HG03039 (cell line): ENCODE measurements at regions not wholly inside any gene's neighbourhood (a gene's known extent, or its start where the extent isn't known, plus 50 kb on each side); places are given as distances from the start of the nearest gene placed in this dataset.

ENCODE experiments used
- ATAC-seq: cut with Tn5 transposase; IDR thresholded peaks from one replicate; pipeline ENCODE4 v1.9.1; 2021; ENCODE audit warnings: mild to moderate bottlenecking, moderate library complexity; ENCODE audit not compliant: unreplicated experiment

DNA sequence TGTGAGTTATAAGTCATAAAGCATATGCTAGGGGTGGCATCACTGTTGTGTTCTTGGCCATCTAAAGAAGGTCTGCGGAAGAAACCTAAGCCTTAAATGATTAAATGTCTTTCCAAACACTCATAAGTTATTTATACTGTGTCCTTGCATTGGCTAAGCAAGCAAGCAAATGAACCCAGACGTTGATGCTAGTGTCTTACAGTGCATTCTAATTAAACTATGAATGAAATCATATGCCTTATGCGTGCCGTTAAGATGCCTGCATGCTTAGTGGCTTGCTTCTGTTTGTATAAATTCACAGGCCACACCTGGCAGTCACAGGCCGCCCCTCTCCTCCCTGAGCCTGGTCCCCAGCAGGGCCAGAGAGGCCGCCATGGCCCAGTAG, 49.9 kb downstream of the RIN2 start:
- no peak for ATAC-seq

DNA sequence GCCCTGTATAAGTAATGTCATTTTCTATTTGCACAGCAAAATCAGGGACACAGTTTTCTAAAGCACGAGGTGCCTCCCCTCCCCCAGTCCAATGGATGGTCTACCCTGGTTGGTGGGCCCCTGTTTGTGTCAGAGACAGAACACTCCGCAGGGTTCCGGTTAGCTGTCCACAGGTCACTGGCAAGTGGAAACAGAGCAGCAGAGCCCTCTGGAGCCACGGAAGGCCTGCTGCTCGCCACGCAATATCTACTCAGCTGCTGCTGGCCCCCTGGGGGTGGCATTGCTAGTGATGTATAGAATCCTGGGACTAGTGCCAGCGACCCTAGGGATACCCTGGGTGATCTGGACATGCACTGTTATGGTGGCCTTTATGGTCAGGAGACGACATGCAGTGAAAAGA, 50.4 kb downstream of the RIN2 start:
- ATAC-seq: no peak

DNA sequence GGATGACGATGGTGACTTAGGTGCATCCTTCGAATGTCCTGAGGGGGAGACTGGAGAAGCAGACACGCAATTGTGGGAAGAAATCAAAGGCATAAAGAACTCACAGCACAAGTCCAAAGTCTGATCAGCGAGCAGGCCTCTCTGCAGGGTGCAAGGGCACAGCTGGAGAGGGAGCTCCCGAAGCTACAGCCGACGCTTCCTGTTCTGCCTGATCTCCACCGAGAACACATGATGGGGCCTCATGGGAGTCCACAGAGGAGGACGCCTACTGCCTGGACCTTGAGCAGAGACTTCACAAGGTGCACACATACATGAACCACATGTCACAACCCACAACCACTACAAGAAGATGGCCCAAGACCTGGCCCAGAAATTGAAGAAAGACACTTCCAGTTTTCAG, 51.4 kb downstream of the RIN2 start:
- ATAC-seq: no peak

DNA sequence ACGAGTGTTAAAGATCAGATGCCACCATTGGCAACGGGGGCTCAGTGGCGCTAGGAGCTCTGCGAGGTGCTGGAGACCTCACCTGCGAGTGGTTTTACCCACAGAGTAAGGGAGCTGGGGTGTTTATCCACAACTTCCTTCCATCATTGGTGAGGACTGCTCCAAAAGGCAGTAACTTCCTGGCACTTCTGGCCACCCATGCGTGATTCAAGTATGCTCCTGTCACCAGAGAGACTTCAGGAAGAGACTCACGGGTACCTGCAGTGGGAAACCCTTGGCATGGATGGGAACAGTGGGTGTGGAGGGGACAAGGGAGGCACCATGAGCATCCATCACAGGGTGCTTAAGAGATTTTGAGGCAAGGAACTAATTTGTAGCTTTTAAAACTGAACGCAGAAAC, 53.2 kb downstream of the RIN2 start:
- no peak for ATAC-seq

DNA sequence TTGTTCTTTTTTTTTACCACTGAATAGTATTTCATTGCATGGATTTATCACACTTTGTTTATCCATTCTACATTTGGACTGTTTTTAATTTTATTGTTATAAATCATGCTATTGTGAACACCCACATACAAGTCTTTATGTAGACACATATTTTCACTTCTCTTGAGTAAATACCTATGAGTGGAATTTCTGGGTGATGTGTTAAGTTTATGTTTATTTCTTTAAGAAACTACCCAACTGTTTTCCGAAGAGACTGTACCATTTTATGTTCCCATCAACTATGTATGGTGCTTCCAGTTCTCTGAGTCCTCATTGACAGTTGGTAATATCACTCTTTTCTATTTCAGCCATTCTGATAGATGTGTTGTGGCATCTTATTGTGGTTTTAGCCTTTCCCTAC, 54.0 kb downstream of the RIN2 start:
- ATAC-seq: no peak

DNA sequence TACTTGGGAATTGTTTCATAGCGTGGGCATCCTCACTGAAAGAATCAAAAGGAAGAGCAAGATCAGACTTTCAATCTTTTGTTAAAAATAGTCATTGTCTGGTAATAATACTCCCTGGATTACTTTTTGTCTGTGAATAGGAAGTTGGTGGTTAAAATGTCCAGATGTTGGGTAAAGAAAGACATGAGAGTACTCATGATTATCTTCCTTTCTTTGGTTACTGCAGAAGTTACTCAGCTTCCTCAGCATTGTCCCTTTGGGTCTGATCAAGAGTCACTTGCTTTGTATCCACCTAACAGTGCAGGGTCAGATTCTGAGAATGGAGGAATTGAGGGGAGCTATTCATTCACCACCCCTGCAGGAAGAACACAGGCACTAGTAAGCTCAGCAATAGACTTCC, 54.6 kb downstream of the RIN2 start:
- ATAC-seq: no peak

DNA sequence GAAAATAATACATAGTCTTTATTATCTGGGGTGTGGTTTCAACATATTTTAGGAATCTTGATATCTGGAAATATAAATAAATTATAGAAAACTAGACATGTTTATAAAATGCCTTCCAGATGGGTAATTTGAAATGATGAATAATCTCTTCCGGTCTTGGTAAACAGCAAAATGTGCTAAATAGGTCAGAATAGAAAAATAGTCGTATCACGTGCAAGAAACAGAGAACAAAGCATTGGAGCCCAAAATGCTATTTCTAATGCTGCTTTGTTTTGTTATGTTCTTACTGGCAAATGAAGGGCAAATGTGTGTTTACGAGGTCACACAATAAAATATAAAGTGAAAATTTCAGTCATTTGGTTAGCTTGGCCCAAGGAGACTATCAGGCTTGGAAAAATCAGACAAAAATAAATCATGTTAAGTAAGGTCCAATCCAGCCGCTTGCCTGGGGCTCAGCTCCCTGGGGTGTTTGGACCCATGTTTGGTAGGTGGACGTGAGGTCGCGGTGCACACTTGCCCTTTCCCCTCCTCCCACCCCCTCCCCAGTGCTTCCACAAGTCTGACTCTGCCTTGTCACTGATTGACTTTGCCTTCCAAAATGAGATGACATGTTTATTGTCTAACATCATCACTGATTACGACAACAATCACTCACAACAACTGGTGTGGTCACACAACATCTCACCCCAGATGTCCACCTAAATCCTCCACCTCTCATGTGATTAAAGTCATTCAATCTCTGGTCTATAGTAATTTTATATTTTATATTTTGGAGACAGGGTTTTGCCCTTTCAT, 56.0 kb downstream of the RIN2 start:
- no peak for ATAC-seq

DNA sequence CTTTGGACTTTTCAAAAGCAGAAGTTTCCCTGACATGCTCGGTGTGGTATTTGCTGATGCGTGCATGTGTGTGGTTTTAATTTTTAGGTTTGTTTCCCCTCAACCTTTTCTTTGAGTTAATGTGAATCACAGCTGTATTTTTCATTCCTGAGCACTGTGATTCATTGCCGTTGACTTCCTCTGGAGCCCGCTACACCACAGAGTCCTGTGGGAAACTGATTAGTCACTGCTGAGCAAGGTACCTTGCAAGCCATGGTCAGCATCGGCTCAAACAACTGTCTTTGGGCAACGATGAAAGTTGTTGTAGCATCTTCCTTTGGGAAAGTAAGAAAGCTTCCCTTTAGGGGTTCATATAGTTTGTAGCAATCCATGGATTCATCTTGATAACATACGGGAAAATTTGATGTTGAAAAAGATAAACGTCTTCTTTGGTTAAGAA, 57.5 kb downstream of the RIN2 start:
- ATAC-seq: no peak

DNA sequence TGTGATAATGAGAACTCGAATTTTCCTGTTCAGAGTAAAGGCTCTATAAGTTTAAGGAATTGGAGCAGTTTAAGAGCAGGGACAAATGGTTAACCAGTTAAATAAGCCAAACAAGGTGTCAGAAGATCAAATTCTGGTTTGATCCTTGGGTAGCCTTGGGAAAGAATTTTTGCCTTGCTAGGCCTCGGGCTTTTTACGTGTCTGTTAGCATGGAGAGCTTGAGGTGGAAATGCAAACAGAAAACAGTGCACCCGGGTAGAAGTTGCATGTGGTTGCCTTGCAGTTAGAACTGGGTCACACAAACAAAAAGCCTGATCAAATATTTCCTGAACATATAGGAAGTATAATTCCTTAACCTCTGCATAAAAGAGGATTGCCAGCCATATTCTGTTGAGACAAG, 58.3 kb downstream of the RIN2 start:
- no peak for ATAC-seq

DNA sequence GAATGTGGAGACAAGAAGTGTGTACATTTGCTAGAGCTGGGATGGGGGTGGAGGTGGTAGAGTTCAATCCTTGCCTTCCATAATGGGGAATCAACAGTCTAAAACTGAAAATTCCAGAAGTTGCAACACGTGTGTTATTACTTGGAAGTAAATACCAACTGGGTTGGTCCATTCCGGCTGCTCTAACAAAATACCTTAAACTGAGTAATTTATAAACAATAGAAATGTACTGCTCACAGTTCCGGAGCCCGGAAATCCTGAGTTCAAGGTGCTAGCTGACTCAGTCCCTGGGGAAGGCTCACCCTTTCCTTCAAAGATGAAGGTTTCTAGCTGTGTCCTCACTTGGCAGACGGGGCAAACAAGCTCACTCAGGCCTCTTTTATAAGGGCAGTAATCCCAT, 59.0 kb downstream of the RIN2 start:
- no peak for ATAC-seq

DNA sequence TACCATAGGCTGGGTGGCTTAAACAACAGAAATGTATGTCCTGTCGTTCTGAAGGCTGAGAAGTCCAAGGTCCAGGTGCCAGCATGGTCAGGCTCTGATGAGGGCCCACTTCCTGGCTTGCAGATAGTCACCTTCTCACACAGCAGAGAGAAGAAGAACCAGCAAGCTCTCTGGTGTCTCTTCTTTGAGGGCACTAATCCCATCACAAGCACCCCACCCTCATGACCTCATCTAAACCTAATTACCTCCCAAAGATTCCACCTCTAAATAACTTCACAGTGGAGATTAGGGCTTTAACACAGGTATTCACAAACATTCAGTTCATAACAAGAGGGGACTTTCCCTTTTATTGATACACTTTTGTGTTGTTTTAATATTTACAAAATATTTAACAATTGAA, 61.1 kb downstream of the RIN2 start:
- no peak for ATAC-seq

DNA sequence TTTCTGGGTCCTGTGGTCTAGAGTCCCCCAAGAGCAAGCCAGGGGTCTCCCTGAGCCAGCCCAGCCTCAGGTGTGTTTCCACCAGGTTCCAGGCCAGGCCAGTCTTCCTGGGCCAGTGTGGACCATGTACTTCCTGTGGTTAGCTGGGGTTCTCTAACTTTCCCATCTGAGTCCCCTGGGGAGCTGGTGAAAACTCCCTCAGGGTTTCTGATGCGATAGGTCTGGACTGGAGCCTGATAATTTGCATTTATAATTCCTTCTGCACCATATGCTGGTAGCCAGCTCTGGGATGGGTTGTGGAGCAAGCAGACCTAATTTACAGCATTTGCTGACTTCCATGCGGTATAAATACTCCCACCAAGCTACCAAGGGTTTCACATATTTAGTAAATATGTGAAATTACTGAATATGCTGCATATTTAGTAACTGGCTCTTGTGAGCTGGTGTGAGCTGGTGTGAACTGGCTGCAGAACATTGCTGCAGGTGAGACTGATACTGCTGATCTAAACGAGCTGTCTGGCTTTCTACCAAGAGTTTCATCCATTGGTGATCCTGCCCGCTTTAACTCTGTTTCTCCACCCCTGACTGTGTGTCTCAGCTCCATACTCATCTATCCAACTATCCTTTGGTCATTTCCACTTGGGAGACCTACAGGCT, 62.6 kb downstream of the RIN2 start:
- no peak for ATAC-seq

DNA sequence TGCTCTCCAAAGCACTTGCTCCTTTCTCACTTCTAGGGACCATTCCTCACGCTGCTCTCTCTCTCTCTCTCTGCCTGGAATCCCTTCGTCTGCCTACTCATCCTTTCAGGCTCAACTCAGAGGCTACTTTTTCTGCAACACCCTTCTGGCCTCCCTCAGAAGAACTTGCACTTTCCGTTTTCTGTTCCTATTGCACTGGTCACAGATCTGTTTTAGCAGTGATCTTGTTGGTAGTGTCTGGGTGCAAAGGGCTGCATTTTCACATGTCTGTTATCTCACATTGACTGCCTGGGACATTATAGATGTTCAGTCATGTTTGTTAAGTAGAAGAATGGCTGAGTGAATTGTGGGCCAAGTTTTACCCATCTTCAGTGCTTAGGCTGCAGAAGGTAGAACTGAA, 63.5 kb downstream of the RIN2 start:
- no peak for ATAC-seq

DNA sequence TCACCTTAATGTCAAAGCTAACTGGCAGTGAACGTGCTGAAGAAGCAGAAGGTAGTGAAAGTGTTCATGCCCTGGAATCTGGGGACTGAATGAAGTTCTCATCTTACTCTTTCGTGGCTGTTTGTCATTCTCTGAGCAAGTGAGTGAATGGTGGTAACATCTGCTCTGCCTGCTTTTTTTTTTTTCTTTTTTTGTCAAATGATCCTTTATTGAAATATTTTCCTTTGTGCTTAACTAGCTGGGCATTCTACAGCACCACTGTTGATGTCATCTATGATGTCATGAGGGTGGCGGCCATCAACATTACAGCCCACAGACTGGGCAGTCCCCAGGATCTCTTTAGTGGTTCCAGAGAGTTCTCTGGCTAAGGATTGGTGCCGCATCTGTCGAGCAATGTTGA, 65.2 kb downstream of the RIN2 start:
- ATAC-seq: no peak

DNA sequence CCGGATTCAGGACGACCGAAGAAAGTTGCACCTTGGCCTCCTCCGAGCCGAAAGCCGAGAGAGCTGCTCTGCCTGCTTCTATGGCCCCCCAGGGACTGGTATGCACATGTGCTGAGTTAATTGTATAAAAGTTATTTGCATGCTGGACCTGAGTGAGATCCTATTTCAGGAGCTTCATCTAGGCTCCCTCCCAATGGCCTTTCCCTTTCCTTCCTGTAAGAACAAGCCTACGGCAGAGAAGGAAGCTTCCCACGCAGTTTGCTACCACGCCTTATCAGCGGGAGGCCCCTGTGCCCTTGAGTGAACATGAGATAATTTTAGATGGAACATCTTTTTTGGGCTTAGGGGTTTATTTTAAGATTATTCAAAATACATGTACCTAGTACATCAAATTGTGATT, 65.9 kb downstream of the RIN2 start:
- ATAC-seq: no peak

DNA sequence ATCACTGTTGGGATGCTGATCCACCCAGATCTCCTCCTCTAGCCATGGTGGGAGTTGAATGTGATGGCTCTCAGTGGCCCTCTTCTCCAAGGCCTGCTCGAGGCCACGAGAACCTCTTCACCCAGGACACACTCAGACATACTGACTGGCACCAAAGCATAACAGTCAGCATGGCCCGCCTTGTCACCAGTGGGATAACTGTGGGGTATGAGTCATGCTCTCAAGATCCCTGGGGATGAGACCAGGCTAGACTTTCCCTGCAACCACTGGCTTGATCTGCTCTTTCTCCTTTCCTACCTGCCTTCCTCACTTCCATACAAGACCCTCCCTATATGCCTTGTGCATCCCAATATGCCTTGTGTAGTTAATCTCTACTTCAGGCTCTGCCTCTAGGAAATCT, 66.8 kb downstream of the RIN2 start:
- no peak for ATAC-seq

DNA sequence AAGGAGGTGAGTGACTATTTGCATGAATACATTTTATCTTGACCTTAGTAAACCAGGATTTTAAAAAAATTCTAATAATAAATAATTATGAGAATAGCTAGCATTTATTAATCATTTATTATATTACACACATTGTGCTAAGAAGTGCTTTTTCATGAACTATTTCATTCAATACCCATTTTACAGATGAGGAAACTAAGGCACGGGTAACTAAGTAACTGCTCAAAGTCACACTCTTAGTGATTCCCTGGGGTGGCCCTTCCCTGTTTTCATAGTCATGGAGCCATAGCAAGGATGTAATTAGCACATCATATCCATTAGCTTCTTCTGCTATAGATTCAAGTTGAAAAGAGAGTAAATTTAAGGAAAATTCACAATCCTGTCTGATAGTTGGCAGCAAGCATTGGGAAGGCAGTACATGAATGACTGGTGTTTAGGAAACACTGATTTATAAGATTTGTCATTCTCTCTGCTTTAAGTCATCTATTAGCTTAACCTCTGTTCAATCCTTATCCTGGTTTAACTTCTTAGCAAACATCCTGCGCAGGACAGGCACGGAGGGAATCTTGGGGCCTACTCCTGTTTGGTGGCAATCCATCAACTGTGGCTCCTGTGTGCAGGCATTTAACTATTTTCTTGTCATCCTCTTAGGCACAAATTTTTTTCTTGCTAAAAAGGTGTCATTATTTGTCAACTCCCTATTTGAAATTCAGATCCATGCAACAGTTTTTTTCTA, 68.3 kb downstream of the RIN2 start:
- no peak for ATAC-seq

DNA sequence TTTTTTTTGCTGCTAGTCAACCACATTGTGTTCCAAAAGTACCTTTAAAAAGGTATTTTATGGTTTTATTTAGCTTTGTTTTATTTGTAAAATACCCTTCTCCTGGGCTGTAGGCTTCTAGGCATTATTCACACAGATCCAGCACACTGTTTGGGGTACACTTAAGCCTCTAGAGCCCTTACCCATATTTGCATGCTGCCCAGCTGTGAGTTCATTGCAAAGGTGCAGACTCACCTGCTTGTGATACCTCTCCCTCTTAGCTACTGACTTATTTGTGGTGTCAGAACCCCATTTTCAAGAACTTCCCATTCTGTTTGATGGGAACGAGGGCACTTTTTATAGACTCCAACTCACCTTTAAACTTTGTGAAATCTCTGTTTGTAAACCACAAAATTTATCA, 69.8 kb downstream of the RIN2 start:
- peak; percentile 20 for ATAC-seq

DNA sequence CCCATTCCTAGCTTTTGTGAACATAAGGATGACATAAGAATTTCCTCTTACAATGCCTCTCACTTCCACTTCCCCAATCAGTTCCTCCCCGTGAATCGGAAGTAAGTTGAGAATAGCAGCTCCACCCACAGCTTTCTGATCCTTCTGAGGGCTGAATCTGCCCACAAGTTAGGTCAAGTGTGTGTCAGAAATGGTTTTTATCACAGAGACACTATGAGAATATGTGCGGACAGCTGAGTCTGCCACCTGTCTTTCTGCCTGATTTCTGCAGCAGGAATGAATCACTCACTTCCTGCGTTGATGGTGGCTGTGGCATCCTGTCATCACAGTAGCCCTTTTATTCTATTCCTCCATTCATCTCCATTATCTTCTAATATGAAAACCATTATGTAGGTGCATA, 70.2 kb downstream of the RIN2 start:
- ATAC-seq: peak; percentile 74

DNA sequence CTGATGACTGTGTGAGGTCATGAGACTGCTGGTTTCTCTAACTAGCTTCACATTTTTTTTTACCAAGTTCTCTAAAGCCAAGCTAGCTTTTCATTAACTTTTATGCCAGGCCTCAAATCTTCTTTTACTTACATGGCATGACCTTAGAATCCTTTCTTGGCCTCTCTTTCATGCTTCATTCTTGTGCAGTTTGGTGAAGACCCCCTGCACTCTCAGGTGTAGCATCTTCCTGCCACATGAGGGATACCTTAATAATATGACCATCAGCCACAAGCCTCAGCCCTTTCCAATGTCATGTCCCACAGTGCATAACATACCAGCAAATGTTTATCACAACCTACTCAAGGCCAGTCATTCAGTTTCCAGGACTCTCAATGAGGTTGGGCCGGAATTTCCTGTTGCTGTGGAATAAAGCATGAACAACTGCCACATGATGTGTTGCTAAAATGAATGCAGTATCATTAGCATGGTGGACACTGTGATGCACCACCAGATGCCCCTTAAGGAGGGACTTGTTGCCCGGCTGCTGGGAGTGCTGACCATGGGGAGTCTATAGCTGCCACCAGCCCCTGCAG, 72.2 kb downstream of the RIN2 start:
- ATAC-seq: no peak

DNA sequence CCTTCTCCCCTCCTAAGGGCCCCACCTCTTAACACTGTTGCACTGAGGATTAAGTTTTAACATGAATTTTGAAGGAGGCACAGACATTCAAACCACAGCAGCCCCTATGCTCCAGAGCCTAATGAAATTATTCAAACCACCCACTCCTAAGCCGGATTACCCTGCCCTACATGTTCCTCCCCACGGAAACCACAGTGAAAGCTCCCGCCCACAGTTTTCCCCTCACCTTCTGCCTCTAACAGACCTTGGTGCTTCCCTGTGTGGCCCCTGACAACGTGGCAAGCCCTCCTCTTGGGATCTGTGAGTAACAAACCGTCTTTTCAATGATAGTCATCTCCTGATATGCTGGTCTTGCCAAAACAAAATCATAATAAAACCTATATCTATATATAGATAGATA, 74.8 kb downstream of the RIN2 start:
- ATAC-seq: no peak

DNA sequence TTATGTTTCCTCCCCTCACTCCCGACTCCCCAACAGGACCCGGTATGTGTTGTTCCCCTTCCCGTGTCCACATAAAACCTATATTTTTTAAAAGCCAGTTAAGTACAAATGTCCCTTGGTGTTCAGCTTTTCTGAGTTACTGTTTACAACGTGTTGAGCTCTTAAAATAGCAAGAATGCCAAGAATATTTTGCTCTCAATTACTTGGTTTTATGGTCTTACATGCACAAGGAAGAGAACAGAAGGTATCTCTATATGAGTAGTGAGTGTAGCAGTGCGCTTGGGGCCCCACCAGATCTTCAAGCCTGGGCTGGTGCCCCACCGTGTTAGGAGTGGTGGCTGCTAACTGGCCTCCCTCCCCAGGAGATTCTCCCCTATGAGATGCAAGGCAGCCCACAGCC, 75.3 kb downstream of the RIN2 start:
- ATAC-seq: no peak
